ENCODE measurements at regions not wholly inside any gene's neighbourhood (a gene's known extent, or its start where the extent isn't known, plus 50 kb on each side); places are given as distances from the start of the nearest gene placed in this dataset.

GRCh38 chr10:123521556-123521955 lies 144.6 kb upstream of the GPR26 start:
- Histone ChIP-seq H3K36me3 (replicated peaks) (no peaks in the 10 kb centered on the region), H3K27me3 (replicated peaks) (no peaks in the 10 kb centered on the region), H3K27ac (no peak overlapping the region), H3K4me3 (ENCODE audit: low read depth, low read length) (no peak overlapping the region)
- no peak for DNase-seq
- TF ChIP-seq, protein P1, sequence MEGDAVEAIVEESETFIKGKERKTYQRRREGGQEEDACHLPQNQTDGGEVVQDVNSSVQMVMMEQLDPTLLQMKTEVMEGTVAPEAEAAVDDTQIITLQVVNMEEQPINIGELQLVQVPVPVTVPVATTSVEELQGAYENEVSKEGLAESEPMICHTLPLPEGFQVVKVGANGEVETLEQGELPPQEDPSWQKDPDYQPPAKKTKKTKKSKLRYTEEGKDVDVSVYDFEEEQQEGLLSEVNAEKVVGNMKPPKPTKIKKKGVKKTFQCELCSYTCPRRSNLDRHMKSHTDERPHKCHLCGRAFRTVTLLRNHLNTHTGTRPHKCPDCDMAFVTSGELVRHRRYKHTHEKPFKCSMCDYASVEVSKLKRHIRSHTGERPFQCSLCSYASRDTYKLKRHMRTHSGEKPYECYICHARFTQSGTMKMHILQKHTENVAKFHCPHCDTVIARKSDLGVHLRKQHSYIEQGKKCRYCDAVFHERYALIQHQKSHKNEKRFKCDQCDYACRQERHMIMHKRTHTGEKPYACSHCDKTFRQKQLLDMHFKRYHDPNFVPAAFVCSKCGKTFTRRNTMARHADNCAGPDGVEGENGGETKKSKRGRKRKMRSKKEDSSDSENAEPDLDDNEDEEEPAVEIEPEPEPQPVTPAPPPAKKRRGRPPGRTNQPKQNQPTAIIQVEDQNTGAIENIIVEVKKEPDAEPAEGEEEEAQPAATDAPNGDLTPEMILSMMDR (IDR thresholded peaks at IDR 0.05; ENCODE audit: low read depth, low read length, missing control alignments) = no peak
- in situ Hi-C loops (cut with HindIII; ENCODE audit: low pct_ligation_motif_present, low sequenced_read_pairs) = no loop called here

DNA sequence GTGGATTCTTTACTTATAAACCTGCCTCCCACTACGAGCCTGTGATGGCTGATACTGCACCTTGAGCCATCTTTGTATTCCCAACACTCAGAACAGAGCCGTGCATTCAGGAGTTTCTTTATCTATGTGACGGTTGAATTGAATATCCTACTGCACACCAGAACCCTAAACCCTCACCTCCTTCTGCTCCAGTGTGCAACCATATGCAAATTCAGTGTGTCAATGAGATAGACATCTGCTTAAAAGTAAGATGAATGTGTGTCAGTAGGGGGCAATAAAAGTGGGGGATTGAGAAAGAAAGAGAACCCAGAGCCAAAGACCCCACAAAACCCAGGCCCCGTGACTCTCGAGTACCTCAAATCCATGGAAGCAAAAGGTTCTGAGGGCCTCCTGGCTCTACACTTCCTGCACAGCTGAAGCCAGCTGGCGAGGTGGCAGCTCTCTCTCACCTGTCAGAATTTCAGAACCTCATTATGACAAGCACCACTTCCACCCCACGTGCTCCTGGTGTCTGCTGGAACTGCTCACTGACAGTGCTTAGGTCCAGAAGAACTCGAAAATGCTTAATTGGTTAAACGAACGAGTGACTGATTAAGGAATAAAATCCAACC lies 143.3 kb upstream of the GPR26 start:
- TF ChIP-seq, protein P1 (IDR thresholded peaks at IDR 0.05; ENCODE audit: low read depth, low read length, missing control alignments) = no peak
- no peaks in the 10 kb centered on the region for H3K36me3 ChIP-seq (replicated peaks)
- in situ Hi-C loops (cut with HindIII; ENCODE audit: low pct_ligation_motif_present, low sequenced_read_pairs) = no loop called here
- H3K27me3 ChIP-seq (replicated peaks) = no peaks in the 10 kb centered on the region
- DNase-seq = no peak
- H3K27ac ChIP-seq = no peak overlapping the region
- no peak overlapping the region for H3K4me3 ChIP-seq (ENCODE audit: low read depth, low read length)

GRCh38 chr10:123523833-123524232 lies 142.3 kb upstream of the GPR26 start:
- DNase-seq = no peak
- H3K27me3 ChIP-seq (replicated peaks) = no peaks in the 10 kb centered on the region
- H3K4me3 ChIP-seq (ENCODE audit: low read depth, low read length) = no peak overlapping the region
- in situ Hi-C loops (cut with HindIII; ENCODE audit: low pct_ligation_motif_present, low sequenced_read_pairs) = no loop called here
- no peaks in the 10 kb centered on the region for H3K36me3 ChIP-seq (replicated peaks)
- H3K27ac ChIP-seq = no peak overlapping the region
- TF ChIP-seq, protein P1 (IDR thresholded peaks at IDR 0.05; ENCODE audit: low read depth, low read length, missing control alignments) = no peak

DNA sequence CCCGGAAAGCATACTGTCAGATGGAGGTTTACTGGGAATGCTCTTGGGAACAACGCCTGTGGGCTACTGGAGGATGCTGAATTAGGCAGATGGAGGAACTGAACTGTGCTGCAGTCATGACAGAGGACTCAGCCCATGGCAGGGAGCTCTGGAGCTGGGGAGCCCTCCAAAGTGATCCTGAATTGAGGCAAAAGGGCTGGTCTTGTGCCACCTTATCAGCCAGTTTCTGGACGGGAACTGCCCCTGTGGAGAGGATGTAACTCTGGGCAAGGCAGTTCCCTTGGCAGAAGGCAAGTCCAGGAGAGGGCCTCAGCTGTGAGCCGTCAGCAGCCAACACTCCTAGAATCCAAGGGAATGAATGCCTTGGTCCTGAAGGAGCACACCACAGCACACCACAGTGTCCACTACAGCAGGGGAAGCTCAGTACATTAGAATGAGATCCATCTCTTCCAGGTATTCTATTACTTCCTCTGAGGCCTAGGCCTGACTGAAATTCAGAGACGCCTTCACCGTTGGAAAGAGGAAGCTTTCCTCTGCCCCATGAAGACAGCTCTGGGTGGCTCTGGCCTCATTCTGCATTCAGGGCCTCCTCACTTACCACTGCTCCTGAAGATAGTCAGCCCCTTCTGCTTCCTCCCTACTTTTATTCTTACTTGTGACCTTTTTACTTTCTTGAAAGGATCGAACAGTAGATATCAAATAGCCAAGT lies 139.6 kb upstream of the GPR26 start:
- DNase-seq = no peak
- H3K36me3 ChIP-seq (replicated peaks) = no peaks in the 10 kb centered on the region
- TF ChIP-seq, protein P1 (IDR thresholded peaks at IDR 0.05; ENCODE audit: low read depth, low read length, missing control alignments) = no peak
- no peak overlapping the region for H3K4me3 ChIP-seq (ENCODE audit: low read depth, low read length)
- in situ Hi-C loops (cut with HindIII; ENCODE audit: low pct_ligation_motif_present, low sequenced_read_pairs) = no loop called here
- no peak overlapping the region for H3K27ac ChIP-seq
- no peaks in the 10 kb centered on the region for H3K27me3 ChIP-seq (replicated peaks)

- Histone ChIP-seq H3K4me3 (ENCODE audit: low read depth, low read length) (no peak overlapping the region), H3K27me3 (replicated peaks) (no peaks in the 10 kb centered on the region), H3K36me3 (replicated peaks) (no peaks in the 10 kb centered on the region), H3K27ac (no peak overlapping the region)
- no peak for DNase-seq
- TF ChIP-seq, protein P1 (IDR thresholded peaks at IDR 0.05; ENCODE audit: low read depth, low read length, missing control alignments) = no peak
- in situ Hi-C loops (cut with HindIII; ENCODE audit: low pct_ligation_motif_present, low sequenced_read_pairs) = no loop called here
Measured at GRCh38 chr10:123527151-123527550, 139.0 kb upstream of the GPR26 start.

Measured in brain microvascular endothelial cell (primary cell).